ENCODE measurements at regions not wholly inside any gene's neighbourhood (a gene's known extent, or its start where the extent isn't known, plus 50 kb on each side); places are given as distances from the start of the nearest gene placed in this dataset.

DNA sequence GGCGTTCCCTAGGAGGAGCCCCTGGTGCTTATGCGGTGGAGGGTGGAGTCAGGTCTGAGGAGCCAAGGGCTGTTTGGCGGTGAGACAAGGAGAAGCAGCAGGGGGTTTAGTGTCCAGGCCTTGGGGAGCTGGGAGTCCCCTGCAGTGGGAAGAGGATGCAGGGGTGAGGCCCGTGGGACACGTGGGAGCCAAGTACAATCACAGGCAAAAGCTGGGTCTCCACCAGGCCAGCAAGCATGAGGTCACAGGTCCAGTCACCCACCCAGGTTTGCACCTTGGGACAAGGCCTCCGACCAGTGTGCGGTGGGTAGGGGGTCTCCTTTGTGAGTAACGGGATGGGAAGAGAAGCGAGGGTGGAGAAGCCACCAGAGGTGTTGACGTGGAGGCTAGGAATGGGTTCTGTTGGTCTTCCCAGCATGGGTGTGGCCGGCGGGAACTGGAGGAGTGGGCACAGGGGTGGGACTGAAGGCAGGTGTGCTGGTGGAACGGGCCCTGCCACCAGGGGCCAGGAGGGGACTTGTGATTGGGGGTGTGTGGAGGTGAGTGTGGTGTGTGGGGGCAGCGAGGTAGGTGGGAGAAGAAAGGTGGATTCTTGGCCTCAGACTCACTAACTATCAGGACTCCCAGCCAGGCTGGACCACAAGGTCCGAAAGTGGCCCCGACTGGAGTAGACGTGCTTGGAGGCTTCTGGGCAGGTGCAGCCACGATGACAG is 953.6 kb downstream of the TBC1D22A start:
- DNase-seq (ENCODE audit: low read depth), result no peak
- POLR2A ChIA-PET, result no interaction called here
- no peak overlapping the region for H3K4me3 ChIP-seq (ENCODE audit: low read depth, low read length)
- H3K36me3 ChIP-seq (ENCODE audit: control insufficient read depth, insufficient read depth, low read length), result no peaks in the 10 kb centered on the region
- TF ChIP-seq, protein P1, sequence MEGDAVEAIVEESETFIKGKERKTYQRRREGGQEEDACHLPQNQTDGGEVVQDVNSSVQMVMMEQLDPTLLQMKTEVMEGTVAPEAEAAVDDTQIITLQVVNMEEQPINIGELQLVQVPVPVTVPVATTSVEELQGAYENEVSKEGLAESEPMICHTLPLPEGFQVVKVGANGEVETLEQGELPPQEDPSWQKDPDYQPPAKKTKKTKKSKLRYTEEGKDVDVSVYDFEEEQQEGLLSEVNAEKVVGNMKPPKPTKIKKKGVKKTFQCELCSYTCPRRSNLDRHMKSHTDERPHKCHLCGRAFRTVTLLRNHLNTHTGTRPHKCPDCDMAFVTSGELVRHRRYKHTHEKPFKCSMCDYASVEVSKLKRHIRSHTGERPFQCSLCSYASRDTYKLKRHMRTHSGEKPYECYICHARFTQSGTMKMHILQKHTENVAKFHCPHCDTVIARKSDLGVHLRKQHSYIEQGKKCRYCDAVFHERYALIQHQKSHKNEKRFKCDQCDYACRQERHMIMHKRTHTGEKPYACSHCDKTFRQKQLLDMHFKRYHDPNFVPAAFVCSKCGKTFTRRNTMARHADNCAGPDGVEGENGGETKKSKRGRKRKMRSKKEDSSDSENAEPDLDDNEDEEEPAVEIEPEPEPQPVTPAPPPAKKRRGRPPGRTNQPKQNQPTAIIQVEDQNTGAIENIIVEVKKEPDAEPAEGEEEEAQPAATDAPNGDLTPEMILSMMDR (IDR thresholded peaks at IDR 0.05; ENCODE audit: insufficient read depth, low read depth, low read length), result no peak
- CTCF ChIA-PET, result no interaction called here
- no peaks in the 10 kb centered on the region for H3K27me3 ChIP-seq (ENCODE audit: control insufficient read depth, insufficient read depth, low read length)

DNA sequence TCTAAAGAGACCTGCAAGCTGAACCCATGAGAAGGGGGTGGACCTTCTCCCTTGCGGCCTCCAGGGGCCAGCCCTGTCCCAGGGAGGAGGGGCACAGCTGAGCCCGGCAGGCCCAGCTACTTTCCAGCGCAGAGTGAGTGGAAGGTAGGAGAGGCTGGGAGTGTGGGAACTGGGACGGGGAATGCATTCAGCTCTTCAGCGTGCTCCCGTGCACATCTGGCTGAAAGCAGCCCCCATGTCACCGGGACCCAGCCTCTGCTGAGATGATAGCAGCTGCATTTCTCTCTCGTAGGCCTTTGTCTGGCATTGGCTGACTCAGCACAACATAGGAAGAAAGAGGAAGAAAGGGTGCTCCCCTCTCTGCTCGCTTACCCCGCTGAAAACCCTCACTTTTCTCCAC is 951.5 kb downstream of the TBC1D22A start:
- TF ChIP-seq, protein P1 (IDR thresholded peaks at IDR 0.05; ENCODE audit: insufficient read depth, low read depth, low read length), result no peak
- ChIA-PET CTCF (interaction anchor here (0.9 kb wide), 1 partner anchor 9 kb away, joined by 3 read pairs; no protein-coding TSS in a partner anchor), POLR2A (no interaction called here)
- DNase-seq (ENCODE audit: low read depth), result no peak
- H3K36me3 ChIP-seq (ENCODE audit: control insufficient read depth, insufficient read depth, low read length), result no peaks in the 10 kb centered on the region
- H3K27me3 ChIP-seq (ENCODE audit: control insufficient read depth, insufficient read depth, low read length), result no peaks in the 10 kb centered on the region
- H3K4me3 ChIP-seq (ENCODE audit: low read depth, low read length), result no peak overlapping the region

DNA sequence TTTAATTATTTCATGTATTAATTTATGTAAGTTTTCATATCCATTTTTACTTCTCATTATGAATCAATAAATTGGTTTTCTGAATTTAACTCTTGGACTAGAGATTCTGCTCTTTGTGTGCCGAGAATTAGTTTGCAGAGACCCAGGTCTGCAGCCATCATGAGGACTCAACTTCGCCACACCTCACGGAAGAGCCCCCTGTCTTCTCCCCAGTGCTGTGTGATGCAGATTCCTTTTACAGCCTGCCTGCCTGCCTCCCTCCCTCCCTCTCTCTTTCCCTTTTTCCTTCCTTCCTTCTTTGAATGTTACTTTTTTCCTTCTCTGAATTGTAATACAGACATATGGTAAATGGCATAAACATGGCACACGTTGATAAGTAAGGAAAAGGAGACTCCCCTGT is 947.7 kb downstream of the TBC1D22A start:
- no peak overlapping the region for H3K4me3 ChIP-seq (ENCODE audit: low read depth, low read length)
- no peak for DNase-seq (ENCODE audit: low read depth)
- TF ChIP-seq, protein P1 (IDR thresholded peaks at IDR 0.05; ENCODE audit: insufficient read depth, low read depth, low read length), result no peak
- ChIA-PET CTCF (no interaction called here), POLR2A (no interaction called here)
- H3K36me3 ChIP-seq (ENCODE audit: control insufficient read depth, insufficient read depth, low read length), result no peaks in the 10 kb centered on the region
- no peaks in the 10 kb centered on the region for H3K27me3 ChIP-seq (ENCODE audit: control insufficient read depth, insufficient read depth, low read length)

GRCh38 chr22:47705350-47705749 is 942.9 kb downstream of the TBC1D22A start:
- Histone ChIP-seq H3K4me3 (ENCODE audit: low read depth, low read length) (no peak overlapping the region), H3K27me3 (ENCODE audit: control insufficient read depth, insufficient read depth, low read length) (no peaks in the 10 kb centered on the region), H3K36me3 (ENCODE audit: control insufficient read depth, insufficient read depth, low read length) (no peaks in the 10 kb centered on the region)
- DNase-seq (ENCODE audit: low read depth), result no peak
- TF ChIP-seq, protein P1 (IDR thresholded peaks at IDR 0.05; ENCODE audit: insufficient read depth, low read depth, low read length), result no peak
- CTCF ChIA-PET, result no interaction called here
- POLR2A ChIA-PET, result no interaction called here

GRCh38 chr22:47698906-47699305 is 936.5 kb downstream of the TBC1D22A start:
- DNase-seq (ENCODE audit: low read depth), result no peak
- no peak overlapping the region for H3K4me3 ChIP-seq (ENCODE audit: low read depth, low read length)
- CTCF ChIA-PET, result no interaction called here
- no peaks in the 10 kb centered on the region for H3K36me3 ChIP-seq (ENCODE audit: control insufficient read depth, insufficient read depth, low read length)
- POLR2A ChIA-PET, result no interaction called here
- TF ChIP-seq, protein P1 (IDR thresholded peaks at IDR 0.05; ENCODE audit: insufficient read depth, low read depth, low read length), result no peak
- no peaks in the 10 kb centered on the region for H3K27me3 ChIP-seq (ENCODE audit: control insufficient read depth, insufficient read depth, low read length)

Data from BJ (cell line).